ENCODE measurements at regions not wholly inside any gene's neighbourhood (a gene's known extent, or its start where the extent isn't known, plus 50 kb on each side); places are given as distances from the start of the nearest gene placed in this dataset.

DNA sequence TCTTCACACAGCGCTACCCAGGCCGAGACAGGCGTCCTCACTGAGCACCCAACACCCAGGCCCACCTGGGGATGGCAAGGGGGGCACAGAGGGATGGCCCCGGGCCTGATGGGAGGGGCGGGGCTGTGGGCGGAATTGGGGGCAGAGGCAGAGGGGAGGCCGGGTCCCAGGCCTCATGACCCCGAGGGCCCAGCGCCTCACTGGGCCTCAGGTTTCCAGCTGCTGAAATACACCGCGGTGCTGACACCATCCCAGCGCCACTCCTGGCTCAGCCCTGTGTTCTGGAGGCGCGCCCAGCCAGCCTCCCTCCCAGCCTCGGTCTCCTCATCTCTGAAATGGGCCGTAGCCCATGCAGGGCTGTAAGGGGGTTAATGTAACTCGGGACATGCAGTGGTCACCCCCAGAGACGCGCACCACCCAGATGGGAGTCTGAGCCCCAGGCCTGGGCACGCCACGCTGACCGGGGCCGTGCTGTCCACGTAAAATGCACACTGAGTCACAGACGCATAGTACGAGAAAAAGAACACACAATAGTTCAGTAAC lies 82.3 kb downstream of the UNCX start:
- TF ChIP-seq, protein P1, sequence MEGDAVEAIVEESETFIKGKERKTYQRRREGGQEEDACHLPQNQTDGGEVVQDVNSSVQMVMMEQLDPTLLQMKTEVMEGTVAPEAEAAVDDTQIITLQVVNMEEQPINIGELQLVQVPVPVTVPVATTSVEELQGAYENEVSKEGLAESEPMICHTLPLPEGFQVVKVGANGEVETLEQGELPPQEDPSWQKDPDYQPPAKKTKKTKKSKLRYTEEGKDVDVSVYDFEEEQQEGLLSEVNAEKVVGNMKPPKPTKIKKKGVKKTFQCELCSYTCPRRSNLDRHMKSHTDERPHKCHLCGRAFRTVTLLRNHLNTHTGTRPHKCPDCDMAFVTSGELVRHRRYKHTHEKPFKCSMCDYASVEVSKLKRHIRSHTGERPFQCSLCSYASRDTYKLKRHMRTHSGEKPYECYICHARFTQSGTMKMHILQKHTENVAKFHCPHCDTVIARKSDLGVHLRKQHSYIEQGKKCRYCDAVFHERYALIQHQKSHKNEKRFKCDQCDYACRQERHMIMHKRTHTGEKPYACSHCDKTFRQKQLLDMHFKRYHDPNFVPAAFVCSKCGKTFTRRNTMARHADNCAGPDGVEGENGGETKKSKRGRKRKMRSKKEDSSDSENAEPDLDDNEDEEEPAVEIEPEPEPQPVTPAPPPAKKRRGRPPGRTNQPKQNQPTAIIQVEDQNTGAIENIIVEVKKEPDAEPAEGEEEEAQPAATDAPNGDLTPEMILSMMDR (IDR thresholded peaks at IDR 0.05): no peak
- TF ChIP-seq TEAD4 (IDR thresholded peaks at IDR 0.05; ENCODE audit: borderline replicate concordance, insufficient read depth) (no peak), EZH2phosphoT487 (IDR thresholded peaks at IDR 0.05; ENCODE audit: borderline replicate concordance, low read depth) (no peak), POLR2AphosphoS5 (IDR thresholded peaks at IDR 0.05; ENCODE audit: low read depth, low read length) (no peak), RCOR1 (IDR thresholded peaks at IDR 0.05; ENCODE audit: low read length) (no peak), TCF12 (IDR thresholded peaks at IDR 0.05) (no peak), MEF2A (IDR thresholded peaks at IDR 0.05; ENCODE audit: borderline replicate concordance, low read depth) (no peak), EP300 (IDR thresholded peaks at IDR 0.05; ENCODE audit: borderline replicate concordance in 1 of 2, low read depth in 1 of 2, low read length in 1 of 2) (no peak)
- TF ChIP-seq, protein P2, sequence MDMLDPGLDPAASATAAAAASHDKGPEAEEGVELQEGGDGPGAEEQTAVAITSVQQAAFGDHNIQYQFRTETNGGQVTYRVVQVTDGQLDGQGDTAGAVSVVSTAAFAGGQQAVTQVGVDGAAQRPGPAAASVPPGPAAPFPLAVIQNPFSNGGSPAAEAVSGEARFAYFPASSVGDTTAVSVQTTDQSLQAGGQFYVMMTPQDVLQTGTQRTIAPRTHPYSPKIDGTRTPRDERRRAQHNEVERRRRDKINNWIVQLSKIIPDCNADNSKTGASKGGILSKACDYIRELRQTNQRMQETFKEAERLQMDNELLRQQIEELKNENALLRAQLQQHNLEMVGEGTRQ (IDR thresholded peaks at IDR 0.05; ENCODE audit: borderline replicate concordance, low read depth, low read length): no peak
- TF ChIP-seq, protein P3, sequence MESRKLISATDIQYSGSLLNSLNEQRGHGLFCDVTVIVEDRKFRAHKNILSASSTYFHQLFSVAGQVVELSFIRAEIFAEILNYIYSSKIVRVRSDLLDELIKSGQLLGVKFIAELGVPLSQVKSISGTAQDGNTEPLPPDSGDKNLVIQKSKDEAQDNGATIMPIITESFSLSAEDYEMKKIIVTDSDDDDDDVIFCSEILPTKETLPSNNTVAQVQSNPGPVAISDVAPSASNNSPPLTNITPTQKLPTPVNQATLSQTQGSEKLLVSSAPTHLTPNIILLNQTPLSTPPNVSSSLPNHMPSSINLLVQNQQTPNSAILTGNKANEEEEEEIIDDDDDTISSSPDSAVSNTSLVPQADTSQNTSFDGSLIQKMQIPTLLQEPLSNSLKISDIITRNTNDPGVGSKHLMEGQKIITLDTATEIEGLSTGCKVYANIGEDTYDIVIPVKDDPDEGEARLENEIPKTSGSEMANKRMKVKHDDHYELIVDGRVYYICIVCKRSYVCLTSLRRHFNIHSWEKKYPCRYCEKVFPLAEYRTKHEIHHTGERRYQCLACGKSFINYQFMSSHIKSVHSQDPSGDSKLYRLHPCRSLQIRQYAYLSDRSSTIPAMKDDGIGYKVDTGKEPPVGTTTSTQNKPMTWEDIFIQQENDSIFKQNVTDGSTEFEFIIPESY (IDR thresholded peaks at IDR 0.05; ENCODE audit: borderline replicate concordance, low read depth): no peak
